HL-60/S4 treated with phorbol 12-myristate 13-acetate at 8.2 ng/mL for 4 days and 3 days (cell line): ENCODE measurements at regions not wholly inside any gene's neighbourhood (a gene's known extent, or its start where the extent isn't known, plus 50 kb on each side); places are given as distances from the start of the nearest gene placed in this dataset.

Experiments
- in situ Hi-C: fragments of 300-500 bp; cut with MboI; formaldehyde crosslinking; loops from 2 replicates; pipeline ENCODE4 v1.15.0; 2022; ENCODE audit warnings: low sequenced_read_pairs

DNA sequence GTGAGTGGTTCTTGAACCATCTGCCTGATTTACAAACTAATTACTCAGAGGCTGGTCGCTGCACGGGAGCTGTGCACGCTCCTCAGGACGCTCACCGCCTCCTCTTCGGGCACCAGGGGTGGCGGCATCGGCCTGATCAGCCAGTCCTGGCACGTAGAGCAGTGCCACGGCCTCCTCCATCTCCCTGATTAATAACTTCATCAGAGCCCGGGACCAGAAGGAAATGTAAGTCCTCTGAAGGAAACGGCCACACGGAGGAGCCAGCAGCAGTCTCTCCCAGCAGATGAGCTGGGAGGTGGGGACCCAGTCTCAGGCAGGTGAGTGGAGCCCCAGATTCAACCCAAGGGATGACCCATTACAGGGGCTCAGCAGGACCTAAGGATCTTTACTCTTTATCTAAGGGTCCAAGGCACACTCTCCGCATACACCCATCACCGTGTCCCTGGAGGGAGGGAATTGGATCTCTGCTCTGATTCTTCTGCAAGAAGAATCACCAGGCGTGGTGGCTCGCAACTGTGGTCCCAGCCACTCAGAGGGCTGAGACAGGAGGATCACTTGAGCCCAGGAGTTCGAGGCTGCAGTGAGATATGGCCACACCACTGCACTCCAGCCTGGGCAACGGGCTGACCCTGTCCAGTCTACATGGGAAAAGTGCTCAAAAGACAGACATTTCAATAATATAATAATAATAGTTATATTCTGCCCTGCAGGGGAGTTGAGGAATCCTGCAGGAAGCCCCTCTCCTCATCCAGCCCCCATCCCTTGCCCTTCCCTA is 366.5 kb downstream of the SEC14L1 start:
- in situ Hi-C loops, result no loop called here

DNA sequence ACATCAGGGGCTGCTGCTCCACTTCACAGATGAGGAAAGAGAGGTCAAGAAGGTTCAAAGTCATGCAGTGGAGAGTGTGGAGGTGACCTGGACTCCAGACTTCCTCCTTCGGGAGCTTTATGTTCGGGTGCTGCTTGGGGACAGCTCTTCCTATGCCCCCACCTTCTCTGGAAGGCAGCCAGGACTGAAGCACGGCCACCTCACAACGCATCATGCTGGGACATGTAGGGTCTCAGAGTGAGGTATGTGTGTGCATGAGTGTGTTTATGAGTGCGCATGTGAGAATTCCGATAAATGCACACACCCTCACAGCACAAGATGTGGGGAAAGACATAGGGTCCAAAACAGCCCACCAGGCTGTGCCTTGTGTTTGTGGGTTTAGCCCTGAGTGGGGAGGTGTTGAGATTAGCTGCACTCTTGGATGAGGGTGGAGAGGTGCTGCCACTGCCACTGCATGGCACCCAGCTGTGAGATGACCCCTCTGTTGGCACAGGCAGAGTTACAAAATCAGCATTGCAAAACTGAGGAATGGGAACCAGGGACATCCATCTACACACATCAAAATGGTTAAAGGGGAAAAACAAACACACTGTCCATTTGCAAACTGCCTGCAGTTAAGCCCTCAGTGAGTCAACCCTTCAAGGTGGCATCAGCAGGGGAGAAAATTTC is 367.4 kb downstream of the SEC14L1 start:
- in situ Hi-C loops, result no loop called here

DNA sequence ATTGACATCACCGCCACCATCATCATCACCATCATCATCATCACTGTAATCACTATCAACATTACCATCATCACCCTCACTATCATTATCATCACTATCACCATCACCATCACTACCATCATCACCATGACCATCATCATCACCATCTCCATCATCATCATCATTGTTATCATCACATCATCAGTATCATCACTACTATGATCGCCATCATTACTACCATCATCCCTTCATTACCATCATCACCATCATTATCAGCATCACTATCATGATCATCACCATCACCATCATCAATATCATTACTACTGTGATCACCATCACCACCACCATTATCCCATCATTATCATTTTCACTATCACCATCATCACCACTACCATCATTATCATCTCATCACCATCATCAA is 368.3 kb downstream of the SEC14L1 start:
- in situ Hi-C loops, result no loop called here

DNA sequence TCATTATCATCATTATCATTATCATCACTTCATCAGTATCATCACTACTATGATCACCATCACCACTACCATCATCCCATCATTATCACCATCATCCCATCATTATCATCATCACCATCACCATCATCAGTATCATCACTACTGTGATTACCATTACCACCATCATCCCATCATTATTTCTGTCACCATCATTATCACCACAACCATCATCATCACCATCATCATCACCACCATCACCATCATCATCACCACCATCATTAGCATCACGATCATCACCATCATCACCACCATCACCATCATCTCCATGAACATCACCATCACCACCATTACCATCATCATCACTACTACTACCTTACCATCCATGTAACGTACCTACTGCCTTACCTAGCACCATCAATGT is 368.8 kb downstream of the SEC14L1 start:
- in situ Hi-C loops, result no loop called here

DNA sequence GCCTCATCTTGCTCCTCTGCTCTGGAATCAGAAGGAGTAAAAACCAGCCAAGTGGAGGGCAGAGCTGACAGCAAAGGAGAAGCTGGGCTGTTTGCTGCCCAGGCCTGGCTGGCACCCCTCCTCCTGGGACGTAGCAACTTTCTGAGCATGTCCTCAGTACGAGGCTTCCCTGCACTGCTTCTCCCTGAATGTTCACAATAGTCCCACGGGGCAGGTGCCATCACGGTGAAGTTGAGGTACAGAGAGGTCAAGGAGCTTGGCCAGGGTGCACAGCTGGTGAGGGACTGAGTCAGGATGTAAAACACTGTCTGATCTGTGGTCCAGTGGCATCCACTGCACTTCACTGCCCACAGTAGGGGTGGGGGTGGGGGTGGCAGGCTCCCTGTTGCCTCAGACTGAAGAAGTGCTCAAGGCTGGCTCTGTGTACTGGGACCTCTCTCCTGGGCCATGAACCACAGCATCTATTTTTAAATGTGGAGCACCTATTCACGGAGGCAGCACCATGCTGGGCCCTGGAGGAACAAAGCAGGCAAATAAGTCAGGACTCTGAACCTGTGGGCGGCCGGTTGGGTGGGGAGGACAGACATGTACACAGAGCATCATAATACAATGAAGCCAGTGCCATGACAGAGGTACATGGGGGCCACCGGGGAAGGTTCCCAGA is 369.5 kb downstream of the SEC14L1 start:
- in situ Hi-C loops, result no loop called here

DNA sequence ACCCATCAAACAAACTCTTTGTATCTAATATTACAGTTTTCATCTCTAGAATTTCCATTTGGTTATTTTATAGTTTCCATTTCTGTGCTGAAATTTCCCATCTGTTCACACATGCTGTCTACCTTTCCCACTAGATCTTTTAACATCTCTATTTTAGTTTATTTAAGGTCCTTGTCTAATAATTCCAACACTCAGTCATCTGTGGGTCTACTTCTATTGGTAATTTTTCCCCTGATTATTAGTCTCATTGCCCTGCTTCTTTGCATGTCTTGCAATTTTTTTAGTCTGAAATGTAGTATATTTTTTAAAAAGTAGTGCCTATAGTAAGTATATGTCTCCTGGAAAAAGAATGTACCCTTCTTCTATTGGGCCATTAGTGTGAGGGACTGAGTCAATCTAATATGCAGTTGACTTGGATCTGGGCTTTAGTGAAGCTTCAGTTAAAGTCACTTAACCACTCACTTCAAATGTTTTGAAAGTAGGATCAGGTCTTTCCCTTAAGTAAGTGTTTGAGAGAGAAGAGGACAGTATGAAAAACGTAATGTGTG is 370.8 kb downstream of the SEC14L1 start:
- in situ Hi-C loops, result no loop called here

DNA sequence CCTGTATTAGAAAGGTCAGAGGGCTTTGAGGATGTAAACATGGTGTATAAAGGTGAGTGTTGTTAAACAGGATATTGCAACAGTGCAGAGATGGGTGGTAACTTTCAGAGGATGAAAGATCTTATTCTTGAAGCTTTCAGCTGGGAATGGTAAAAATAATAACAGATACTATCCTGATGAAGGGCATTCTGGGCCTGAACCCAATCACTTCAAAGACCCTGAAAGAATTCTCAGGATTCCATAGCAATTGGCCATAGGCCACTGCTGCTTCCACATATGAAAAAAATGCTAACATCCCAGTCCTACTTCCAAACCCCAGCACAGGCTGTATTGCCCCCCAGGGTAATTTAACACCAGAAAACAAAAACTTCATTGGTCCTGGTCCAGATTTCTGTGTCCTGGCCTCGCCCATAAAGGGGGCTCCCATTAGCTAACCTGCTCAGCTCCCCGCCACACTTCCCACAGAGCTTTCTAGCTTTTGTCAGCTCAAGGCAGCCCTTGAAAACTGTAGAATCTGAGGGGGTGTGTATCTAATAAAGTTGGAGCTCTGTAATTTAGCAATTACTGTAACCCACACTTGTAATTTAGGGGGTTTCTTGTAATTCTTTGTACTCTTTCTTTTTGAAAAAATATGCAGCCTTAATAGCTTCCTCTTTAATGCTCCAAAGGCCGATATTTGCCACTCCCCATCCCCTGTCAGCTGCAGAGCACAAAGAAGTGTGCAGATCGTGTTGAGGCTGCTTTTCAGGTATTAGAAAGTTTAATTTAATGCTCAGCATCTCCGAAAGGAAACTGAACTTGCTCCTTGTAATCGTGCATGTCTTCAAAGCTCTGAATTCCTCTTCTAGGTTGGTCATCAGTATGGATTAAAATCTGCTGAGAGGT is 371.5 kb downstream of the SEC14L1 start:
- in situ Hi-C loops, result no loop called here

DNA sequence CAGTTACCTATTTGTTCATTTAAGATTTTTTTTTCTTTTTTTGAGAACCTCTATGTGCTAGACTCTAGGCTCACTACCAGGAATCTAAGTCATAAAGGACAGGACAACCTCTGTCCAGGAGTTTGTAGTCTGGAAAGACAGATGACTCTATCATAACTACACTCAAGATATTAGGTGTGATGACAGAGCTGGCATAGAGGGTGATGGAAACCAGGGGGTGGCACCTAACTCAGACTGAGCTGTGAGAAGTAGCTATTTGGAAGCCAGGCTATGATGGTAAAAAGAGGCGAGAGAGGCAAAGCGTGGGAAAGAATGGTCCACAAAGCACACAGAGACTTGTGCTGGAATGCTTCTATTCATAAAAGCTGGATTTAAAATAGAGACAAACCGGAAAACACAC is 372.3 kb downstream of the SEC14L1 start:
- in situ Hi-C loops, result no loop called here

DNA sequence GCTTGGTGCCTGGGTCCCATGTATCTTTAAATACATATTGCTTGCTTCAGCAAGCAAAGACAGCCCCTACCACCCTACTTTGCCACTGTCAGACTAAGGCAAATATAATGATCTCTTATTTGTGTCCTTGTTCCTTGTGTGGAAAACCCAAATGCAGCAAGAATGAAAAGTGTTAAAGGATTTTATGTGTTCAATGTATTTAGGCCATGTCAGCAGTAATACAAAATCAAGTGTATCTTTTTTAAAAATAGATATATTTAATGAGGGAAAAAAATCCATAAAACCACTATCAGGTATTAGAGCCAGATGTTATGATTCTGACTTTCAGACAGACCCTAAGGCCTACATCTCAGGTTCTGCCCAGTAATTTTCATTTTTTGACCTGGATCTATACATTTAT is 374.5 kb downstream of the SEC14L1 start:
- in situ Hi-C loops, result no loop called here

DNA sequence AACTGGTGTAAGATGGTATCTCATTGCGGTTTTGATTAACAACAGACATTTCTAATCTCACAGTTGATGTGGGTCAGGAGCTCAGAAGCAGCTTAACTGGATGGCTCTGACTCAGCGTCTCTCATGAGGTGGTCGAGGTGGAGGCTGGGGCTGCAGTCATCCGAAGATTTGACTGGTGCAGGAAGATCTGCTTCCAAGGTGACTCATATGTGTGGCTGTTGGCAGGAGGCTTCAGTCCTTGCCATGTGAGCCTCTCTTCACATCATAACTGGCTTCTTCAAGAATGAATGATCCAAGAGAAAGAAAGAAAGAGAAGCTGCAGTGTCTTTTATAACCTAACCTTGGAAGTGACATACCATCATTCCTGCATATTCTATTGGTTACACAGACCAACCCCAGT is 376.1 kb downstream of the SEC14L1 start:
- in situ Hi-C loops, result no loop called here

DNA sequence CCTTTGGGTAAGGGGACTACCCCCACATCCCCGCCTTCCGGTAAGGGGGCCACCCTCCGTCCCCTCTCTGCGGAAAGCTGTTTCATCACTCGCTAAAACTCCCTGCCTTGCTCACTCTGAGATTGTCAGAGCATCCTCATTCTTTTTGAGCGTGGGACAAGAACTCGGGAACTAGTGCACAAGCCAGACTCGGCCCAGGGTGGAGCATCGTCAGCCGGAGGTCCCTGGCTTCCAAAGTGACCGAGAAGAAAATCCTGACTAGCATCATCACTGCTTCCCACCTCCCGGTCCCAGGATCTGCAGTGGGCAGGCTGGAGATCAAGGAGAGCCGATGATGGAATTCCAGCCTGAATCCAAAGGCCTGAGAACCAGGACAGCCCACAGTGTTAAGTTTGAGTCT is 380.3 kb downstream of the SEC14L1 start:
- in situ Hi-C loops, result no loop called here

DNA sequence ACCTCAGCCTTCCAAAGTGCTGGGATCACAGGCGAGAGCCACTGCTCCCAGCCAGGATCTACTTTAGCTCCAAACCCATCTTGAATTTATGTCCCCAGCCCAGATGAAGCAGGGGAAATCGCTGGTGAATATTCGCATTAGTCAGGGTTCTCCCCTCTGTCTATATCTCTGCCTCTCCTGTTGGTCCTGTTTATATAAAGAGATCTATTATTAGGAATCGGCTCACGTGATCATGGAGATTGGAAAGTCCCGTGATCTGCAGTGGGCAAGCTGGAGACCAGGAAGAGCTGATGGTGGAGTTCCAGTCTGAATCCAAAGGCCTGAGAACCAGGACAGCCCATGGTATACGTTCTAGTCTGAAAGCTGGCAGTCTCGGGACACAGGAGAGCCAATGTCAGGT is 382.8 kb downstream of the SEC14L1 start:
- in situ Hi-C loops, result no loop called here

DNA sequence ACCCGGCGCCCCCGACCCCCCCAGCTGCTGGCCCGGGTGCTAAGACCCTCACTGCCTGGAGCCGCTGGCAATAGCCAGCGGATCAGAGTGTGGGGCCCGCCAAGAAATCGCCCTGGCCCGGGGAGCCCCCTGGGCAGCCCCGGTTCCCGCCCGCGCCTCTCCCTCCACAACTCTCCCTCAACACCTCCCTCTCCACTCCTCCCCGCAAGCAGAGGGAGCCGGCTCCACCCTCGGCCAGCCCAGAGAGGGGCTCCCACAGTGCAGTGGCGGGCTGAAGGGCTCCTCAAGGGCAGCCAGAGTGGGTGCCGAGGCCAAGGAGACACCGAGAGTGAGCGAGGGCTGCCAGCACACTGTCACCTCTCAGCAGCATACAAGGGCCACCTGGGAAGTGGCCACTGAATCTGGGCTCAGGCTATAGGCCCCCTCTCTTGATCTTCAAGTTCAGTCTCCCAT is 385.5 kb downstream of the SEC14L1 start:
- in situ Hi-C loops, result loop anchor here (25.0 kb wide), 1 partner anchor 486 kb away; no protein-coding TSS in a partner anchor

DNA sequence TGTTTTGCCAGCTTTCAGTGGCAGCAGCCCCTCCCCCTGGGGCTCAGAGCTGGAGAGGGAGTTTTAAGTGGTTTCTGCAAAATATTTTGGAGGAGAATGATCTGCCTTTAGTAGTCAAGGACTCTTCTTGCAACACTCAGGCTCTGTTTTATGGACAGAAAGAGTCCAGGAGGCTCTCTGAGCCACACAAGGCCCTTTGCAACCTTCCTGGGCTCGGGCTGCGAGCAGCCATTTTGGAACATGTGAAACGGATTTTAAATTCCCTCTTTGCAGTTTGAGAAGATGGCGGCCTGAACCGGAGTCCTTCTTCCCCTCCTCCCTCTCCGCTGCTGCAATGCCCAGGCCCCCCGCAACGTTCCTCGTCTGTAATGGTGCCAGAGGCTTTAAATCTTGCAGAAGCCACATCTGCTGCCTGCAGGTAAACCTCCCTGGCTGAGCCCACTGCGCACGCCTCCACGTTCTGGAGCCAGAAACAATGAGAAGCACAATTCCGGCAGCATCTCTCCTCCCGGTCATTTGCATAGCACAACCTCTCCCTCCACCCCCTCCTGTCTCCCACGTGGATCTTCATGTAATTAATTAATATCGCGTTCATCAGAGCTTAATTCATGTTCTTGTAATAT is 386.1 kb downstream of the SEC14L1 start:
- in situ Hi-C loops, result loop anchor here (25.0 kb wide), 1 partner anchor 485 kb away; no protein-coding TSS in a partner anchor

DNA sequence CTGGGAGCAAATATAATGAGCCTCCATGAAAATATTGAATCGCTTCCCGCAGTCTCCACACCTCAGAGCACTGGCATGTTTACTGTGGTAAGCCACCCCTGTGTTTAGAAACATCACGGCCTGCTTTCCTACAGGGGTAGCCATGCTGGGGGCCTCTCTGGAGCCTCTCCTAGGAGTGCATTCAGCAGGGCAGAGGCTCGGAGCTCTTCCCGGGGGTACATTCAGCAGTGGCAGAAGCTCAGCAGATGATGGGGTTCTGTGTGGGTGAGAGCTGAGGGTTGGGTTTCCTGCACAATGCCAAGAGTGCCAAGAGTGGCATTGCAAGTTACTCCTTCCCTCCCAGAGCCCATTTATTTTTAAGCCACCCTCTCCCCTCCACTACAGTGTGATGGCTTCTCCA is 386.6 kb downstream of the SEC14L1 start:
- in situ Hi-C loops, result loop anchor here (25.0 kb wide), 1 partner anchor 485 kb away; no protein-coding TSS in a partner anchor

DNA sequence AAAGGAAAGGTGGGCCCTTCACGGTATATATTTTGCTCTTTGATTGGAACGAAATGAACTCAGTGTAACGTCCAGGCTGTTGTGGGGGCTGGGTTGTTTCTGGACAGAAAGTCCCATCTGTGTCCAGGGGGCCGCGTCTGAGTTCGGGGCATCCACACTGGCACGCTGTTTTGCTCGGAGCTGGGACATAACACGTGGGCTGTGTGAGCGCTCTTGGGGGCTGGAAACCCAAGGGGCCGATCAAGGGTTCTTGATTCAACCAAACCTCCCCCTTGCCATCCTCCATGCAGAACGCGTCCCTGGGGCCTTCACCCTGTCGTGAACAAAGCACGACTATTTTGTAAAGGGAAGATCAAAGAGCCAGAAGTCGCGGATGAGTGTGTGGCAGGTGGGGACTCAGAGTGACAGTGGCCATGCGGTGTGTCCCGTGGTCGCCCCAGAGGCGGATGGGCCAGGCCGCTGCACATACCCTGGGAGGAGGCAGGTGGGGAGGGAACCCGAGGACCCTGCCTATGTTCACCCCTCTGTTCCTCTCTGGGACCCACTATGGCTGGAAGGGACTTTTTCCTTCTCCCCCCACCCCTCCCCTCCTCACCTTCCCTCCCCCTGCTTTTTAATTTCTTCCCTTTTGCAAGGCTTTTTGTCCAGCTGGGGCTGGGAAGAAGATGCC is 387.2 kb downstream of the SEC14L1 start:
- in situ Hi-C loops, result loop anchor here (25.0 kb wide), 1 partner anchor 484 kb away; no protein-coding TSS in a partner anchor

DNA sequence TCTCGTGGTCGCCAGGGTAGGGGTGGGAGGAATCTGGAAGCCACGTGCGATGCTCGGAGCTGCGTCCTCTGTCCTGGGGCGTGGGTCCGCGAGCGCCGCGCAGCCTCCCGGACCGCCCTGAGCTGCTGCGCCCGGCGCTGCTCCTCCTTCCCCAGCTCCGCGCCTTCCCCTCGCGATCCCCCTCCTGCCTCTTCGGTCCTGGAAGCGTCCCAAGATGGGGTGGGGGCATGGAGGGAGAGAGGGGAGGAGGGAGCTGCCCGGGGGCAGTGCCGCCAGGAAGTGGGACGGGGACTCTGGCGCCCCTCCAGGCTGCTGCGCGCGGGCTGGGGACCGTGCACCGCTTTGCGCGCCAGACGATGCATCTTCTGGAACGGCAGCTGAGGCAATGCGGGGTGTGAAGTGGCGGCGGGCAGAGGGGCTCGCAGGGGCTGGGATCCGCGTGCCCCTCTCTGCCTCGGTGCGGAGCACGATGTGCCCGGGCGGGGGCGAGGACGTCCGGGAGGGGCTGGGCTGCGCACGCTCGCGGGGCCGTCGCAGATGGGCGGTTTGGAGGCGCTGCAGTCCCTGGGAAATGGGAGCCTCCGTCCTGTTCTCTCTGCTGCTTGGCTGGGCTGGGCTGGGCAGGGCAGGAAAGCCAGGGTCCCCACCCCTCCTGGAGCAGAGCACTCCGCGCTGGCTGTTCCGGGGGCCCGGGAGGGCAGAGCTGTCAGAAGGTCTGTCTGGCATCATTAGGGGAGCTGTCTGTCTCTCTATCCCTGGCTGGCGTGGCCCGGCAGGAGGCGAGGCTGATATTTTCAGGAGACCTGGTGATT is 388.0 kb downstream of the SEC14L1 start:
- in situ Hi-C loops, result loop anchor here (25.0 kb wide), 1 partner anchor 484 kb away; no protein-coding TSS in a partner anchor

DNA sequence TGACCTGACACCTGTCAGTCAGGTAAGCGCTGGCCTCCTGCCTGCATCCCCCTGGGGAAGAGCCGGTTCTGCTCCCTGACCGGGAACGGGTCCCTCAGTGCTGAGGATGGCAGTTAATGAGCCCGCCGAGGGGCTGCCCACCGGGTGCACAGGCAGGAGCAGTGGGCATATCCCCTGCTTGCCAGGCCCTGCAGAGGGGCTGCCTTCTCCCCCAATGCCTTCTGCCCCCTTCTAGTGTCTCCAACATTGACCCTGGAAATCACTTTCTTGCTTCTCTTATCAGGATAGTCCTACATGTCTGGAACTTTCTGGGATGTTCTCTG is 388.5 kb downstream of the SEC14L1 start:
- in situ Hi-C loops, result loop anchor here (25.0 kb wide), 1 partner anchor 483 kb away; no protein-coding TSS in a partner anchor
